GM23248 (cell line): ENCODE measurements at regions not wholly inside any gene's neighbourhood (a gene's known extent, or its start where the extent isn't known, plus 50 kb on each side); places are given as distances from the start of the nearest gene placed in this dataset.
A peak's percentile ranks its signal among the peaks of the same experiment; 100 is the strongest.

ENCODE experiments used
- DNase-seq: peaks from one replicate; pipeline ENCODE4 v3.0.0-alpha.2; 2015
- H2AFZ ChIP-seq: fragments of 200-600 bp; sonication (generic); 2 replicates; pipeline ENCODE4 v1.6.1; 2016; ENCODE audit warnings: antibody characterized with exemption
- H3F3A ChIP-seq: fragments of 200-600 bp; sonication (generic); 2 replicates; pipeline ENCODE4 v1.6.1; 2016; ENCODE audit warnings: mild to moderate bottlenecking, antibody characterized with exemption, mixed run types; ENCODE audit not compliant: insufficient read depth
- H3K27ac ChIP-seq: fragments of 200-600 bp; sonication (generic); 2 replicates; pipeline ENCODE4 v1.5.1; 2016; ENCODE audit warnings: mild to moderate bottlenecking
- H3K27me3 ChIP-seq: fragments of 200-600 bp; sonication (generic); replicated peaks from 2 replicates; pipeline ENCODE4 v1.6.1; 2016; ENCODE audit warnings: mild to moderate bottlenecking; ENCODE audit not compliant: insufficient read depth
- H3K36me3 ChIP-seq: fragments of 200-600 bp; sonication (generic); 2 replicates; pipeline ENCODE4 v1.6.1; 2016; ENCODE audit warnings: low read depth, mild to moderate bottlenecking
- H3K4me1 ChIP-seq: fragments of 200-600 bp; sonication (generic); 2 replicates; pipeline ENCODE4 v1.6.1; 2016; ENCODE audit warnings: mild to moderate bottlenecking; ENCODE audit not compliant: insufficient read depth
- H3K4me2 ChIP-seq: fragments of 200-600 bp; sonication (generic); one replicate; pipeline ENCODE4 v1.6.1; 2016; ENCODE audit warnings: mild to moderate bottlenecking; ENCODE audit not compliant: unreplicated experiment
- H3K4me3 ChIP-seq: fragments of 200-600 bp; sonication (generic); 2 replicates; pipeline ENCODE4 v1.5.1; 2016; ENCODE audit warnings: mild to moderate bottlenecking
- H3K79me2 ChIP-seq: fragments of 200-600 bp; sonication (generic); 2 replicates; pipeline ENCODE4 v1.6.1; 2016; ENCODE audit warnings: mild to moderate bottlenecking; ENCODE audit not compliant: insufficient read depth
- H3K9ac ChIP-seq: fragments of 200-600 bp; sonication (generic); 2 replicates; pipeline ENCODE4 v1.6.1; 2016; ENCODE audit warnings: mild to moderate bottlenecking
- H3K9me2 ChIP-seq: fragments of 200-600 bp; sonication (generic); 2 replicates; pipeline ENCODE4 v1.6.1; 2016; ENCODE audit warnings: mixed run types, mild to moderate bottlenecking, moderate library complexity; ENCODE audit not compliant: insufficient read depth
- H3K9me3 ChIP-seq: fragments of 200-600 bp; sonication (generic); one replicate; pipeline ENCODE4 v1.6.1; 2017; ENCODE audit warnings: low read depth
- H4K20me1 ChIP-seq: fragments of 200-600 bp; sonication (generic); 2 replicates; pipeline ENCODE4 v1.6.0; 2016; ENCODE audit not compliant: insufficient read depth
- EZH2 ChIP-seq: fragments of 200-600 bp; sonication (generic); IDR thresholded peaks from 2 replicates; pipeline ENCODE4 v1.6.1; 2018; ENCODE audit warnings: antibody characterized with exemption, mild to moderate bottlenecking; ENCODE audit not compliant: insufficient read depth, poor library complexity, severe bottlenecking
- EZH2phosphoT487 ChIP-seq: fragments of 200-600 bp; sonication (generic); IDR thresholded peaks from 2 replicates; pipeline ENCODE4 v1.6.1; 2018; ENCODE audit warnings: antibody characterized with exemption, moderate library complexity, mild to moderate bottlenecking, low read depth; ENCODE audit not compliant: insufficient read depth
- WGBS, 2 experiments: methylation state at CpG; one replicate each; pipeline ENCODE4 v1.1.6; 2015 to 2017; ENCODE audit warnings: low lambda C conversion rate in 2 of 2, low coverage in 1 of 2; ENCODE audit errors: missing lambda C conversion rate in 2 of 2; 5-methylcytosine and 5-hydroxymethylcytosine counted together
- in situ Hi-C: fragments of 300-500 bp; cut with MboI; formaldehyde crosslinking; loops from 2 replicates; pipeline ENCODE4 v1.15.0; 2020

- no peaks in the 10 kb centered on the region for H3K27me3 ChIP-seq
- H3K9me2 ChIP-seq: no peaks in the 10 kb centered on the region
- DNase-seq: peak; percentile 92
- 0 out of 2 replicates have a peak overlapping the region, but pooled peaks have one; percentile 14 for H2AFZ ChIP-seq
- in situ Hi-C loops: no loop called here
- H3K4me1 ChIP-seq: peaks cover 31% of the 10 kb centered on the region
- no peaks in the 10 kb centered on the region for H3K9me3 ChIP-seq
- TF ChIP-seq EZH2phosphoT487 (peak; percentile 93), EZH2 (no peak)
- no peaks in the 10 kb centered on the region for H3K79me2 ChIP-seq
- peaks cover 15% of the 10 kb centered on the region for H3F3A ChIP-seq
- peak overlapping the region; percentile 62 for H3K4me3 ChIP-seq
- H4K20me1 ChIP-seq: no peaks in the 10 kb centered on the region
- 1 to 2% methylated on average over 5 of the region's 5 CpGs for WGBS, 2 experiments
- peak overlapping the region; percentile 92 for H3K27ac ChIP-seq
- peak overlapping the region; percentile 67 for H3K9ac ChIP-seq
- H3K4me2 ChIP-seq: peak overlapping the region; percentile 69
- no peaks in the 10 kb centered on the region for H3K36me3 ChIP-seq
Measured at GRCh38 chr4:176902710-176903323, 110.1 kb upstream of the VEGFC start.

GRCh38 chr4:176906709-176907108, 114.0 kb upstream of the VEGFC start:
- H3K79me2 ChIP-seq: no peaks in the 10 kb centered on the region
- H3K4me2 ChIP-seq: no peak overlapping the region
- no peak for TF ChIP-seq EZH2
- no peak for TF ChIP-seq EZH2phosphoT487
- H3K36me3 ChIP-seq: no peaks in the 10 kb centered on the region
- H4K20me1 ChIP-seq: no peaks in the 10 kb centered on the region
- H2AFZ ChIP-seq: no peak overlapping the region
- in situ Hi-C loops: no loop called here
- H3K9ac ChIP-seq: no peak overlapping the region
- peaks cover 20% of the 10 kb centered on the region for H3K4me1 ChIP-seq
- H3K27me3 ChIP-seq: no peaks in the 10 kb centered on the region
- no peak overlapping the region for H3K27ac ChIP-seq
- no peaks in the 10 kb centered on the region for H3K9me2 ChIP-seq
- DNase-seq: no peak
- H3K9me3 ChIP-seq: no peaks in the 10 kb centered on the region
- peaks cover 11% of the 10 kb centered on the region for H3F3A ChIP-seq
- 97 to 99% methylated on average over 7 of the region's 7 CpGs for WGBS, 2 experiments
- H3K4me3 ChIP-seq: no peak overlapping the region

GRCh38 chr4:176910646-176911045, 117.9 kb upstream of the VEGFC start:
- H3K4me3 ChIP-seq: no peak overlapping the region
- H3K9ac ChIP-seq: no peak overlapping the region
- H3K36me3 ChIP-seq: no peaks in the 10 kb centered on the region
- H2AFZ ChIP-seq: no peak overlapping the region
- H3K9me2 ChIP-seq: no peaks in the 10 kb centered on the region
- H3K4me1 ChIP-seq: no peaks in the 10 kb centered on the region
- H3K27ac ChIP-seq: no peak overlapping the region
- H4K20me1 ChIP-seq: no peaks in the 10 kb centered on the region
- in situ Hi-C loops: no loop called here
- DNase-seq: no peak
- no peaks in the 10 kb centered on the region for H3K9me3 ChIP-seq
- WGBS, 2 experiments: 89 to 97% methylated on average over 2 of the region's 2 CpGs
- H3F3A ChIP-seq: no peaks in the 10 kb centered on the region
- TF ChIP-seq EZH2: no peak
- no peak for TF ChIP-seq EZH2phosphoT487
- no peaks in the 10 kb centered on the region for H3K27me3 ChIP-seq
- H3K4me2 ChIP-seq: no peak overlapping the region
- H3K79me2 ChIP-seq: no peaks in the 10 kb centered on the region

DNA sequence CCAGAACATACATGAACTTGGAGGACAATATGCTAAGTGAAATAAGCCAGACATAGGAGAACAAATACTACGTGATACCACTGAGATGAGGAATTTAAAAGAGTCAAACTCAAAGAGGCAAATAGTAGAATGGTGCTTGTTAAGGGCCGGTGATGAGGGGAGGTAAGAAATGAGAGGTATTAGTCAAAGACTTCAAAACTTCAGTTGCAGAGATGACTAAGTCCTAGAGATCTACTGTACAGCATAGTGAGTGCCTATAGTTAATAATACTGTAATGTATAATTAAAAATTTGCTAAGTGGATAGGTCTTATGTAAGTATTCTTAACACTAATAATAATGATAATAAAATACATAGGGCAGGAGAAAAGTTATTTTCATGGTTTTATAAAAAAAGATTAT, 126.9 kb upstream of the VEGFC start:
- Histone ChIP-seq H3K4me2 (no peak overlapping the region), H3K4me3 (no peak overlapping the region), H3K79me2 (no peaks in the 10 kb centered on the region), H3K9ac (no peak overlapping the region), H2AFZ (no peak overlapping the region), H3K27ac (no peak overlapping the region), H3K9me3 (no peaks in the 10 kb centered on the region), H3F3A (peaks cover 10% of the 10 kb centered on the region), H3K4me1 (peaks cover 18% of the 10 kb centered on the region), H3K36me3 (no peaks in the 10 kb centered on the region), H3K9me2 (no peaks in the 10 kb centered on the region), H3K27me3 (no peaks in the 10 kb centered on the region), H4K20me1 (no peaks in the 10 kb centered on the region)
- in situ Hi-C loops: no loop called here
- no peak for TF ChIP-seq EZH2phosphoT487
- WGBS, 2 experiments: 91 to 100% methylated on average over 2 of the region's 2 CpGs
- no peak for DNase-seq
